ENCODE measurements at regions not wholly inside any gene's neighbourhood (a gene's known extent, or its start where the extent isn't known, plus 50 kb on each side); places are given as distances from the start of the nearest gene placed in this dataset.

DNA sequence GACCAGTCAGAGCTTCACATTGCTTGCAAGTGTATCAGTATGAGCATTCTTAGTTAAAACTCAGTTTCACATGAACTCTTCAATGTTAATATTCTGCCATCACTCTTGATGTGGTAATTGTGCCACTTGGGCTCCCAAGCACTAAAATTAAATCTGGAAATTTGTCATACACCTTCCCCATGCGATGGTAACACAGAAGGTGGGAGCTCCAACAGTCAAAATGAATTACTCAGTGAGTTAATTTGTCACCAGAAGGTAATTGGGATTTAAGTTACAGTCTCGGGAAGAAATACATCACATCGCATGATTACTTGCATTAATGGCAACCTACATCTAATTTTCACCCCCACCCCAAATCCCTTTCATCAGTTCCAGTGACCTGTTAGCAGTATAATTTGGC lies 376.5 kb upstream of the DAB1 start:
- H3K27me3 ChIP-seq (ENCODE audit: low read length) = no peaks in the 10 kb centered on the region
- H4K20me1 ChIP-seq (ENCODE audit: insufficient read depth, low read depth, low read length) = no peaks in the 10 kb centered on the region
- H3K9me2 ChIP-seq (replicated peaks; ENCODE audit: insufficient read depth, low read length) = no peaks in the 10 kb centered on the region
- H3K4me1 ChIP-seq (ENCODE audit: low read length) = no peaks in the 10 kb centered on the region
- H3K79me2 ChIP-seq (ENCODE audit: low read length) = no peaks in the 10 kb centered on the region
- H3K4me3 ChIP-seq (ENCODE audit: low read length) = no peak overlapping the region
- H3K4me2 ChIP-seq (ENCODE audit: low read depth, low read length, poor library complexity, severe bottlenecking) = no peak overlapping the region
- DNase-seq = no peak
- H3K9me3 ChIP-seq (ENCODE audit: low read length) = no peaks in the 10 kb centered on the region
- no peak overlapping the region for H2AFZ ChIP-seq (ENCODE audit: low read length)
- no peak overlapping the region for H3K9ac ChIP-seq (ENCODE audit: low read length)
- no peak overlapping the region for H3K27ac ChIP-seq (ENCODE audit: low read length)
- no peaks in the 10 kb centered on the region for H3K36me3 ChIP-seq (ENCODE audit: insufficient read depth, low read length)

GRCh38 chr1:57799490-57800115 lies 375.7 kb upstream of the DAB1 start:
- H3K27me3 ChIP-seq (ENCODE audit: low read length) = no peaks in the 10 kb centered on the region

DNA sequence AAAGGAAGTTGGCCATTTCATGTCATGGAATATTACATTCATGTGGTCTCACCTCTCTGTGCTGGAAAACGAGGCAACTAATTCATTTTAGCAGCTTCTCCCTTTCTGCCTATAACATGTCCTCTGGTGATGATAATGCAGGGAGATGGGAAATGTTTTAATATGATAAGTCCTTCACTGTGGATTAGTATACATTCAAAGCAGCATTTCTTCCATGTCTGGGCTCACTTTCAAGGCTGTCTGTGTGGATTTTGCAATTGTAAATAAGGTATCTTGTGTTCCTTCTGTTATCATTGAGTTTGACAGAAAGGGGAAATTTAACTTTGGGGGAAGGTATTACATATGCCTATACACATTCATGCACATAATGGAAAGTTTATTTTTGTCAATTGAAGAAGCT lies 374.7 kb upstream of the DAB1 start:
- Histone ChIP-seq H3K4me3 (ENCODE audit: low read length) (no peak overlapping the region), H3K4me1 (ENCODE audit: low read length) (no peaks in the 10 kb centered on the region), H3K9me2 (replicated peaks; ENCODE audit: insufficient read depth, low read length) (no peaks in the 10 kb centered on the region), H3K4me2 (ENCODE audit: low read depth, low read length, poor library complexity, severe bottlenecking) (no peak overlapping the region), H2AFZ (ENCODE audit: low read length) (no peak overlapping the region), H3K36me3 (ENCODE audit: insufficient read depth, low read length) (no peaks in the 10 kb centered on the region), H3K79me2 (ENCODE audit: low read length) (no peaks in the 10 kb centered on the region), H3K27ac (ENCODE audit: low read length) (no peak overlapping the region), H3K27me3 (ENCODE audit: low read length) (no peaks in the 10 kb centered on the region), H3K9me3 (ENCODE audit: low read length) (no peaks in the 10 kb centered on the region), H4K20me1 (ENCODE audit: insufficient read depth, low read depth, low read length) (no peaks in the 10 kb centered on the region), H3K9ac (ENCODE audit: low read length) (no peak overlapping the region)
- DNase-seq = no peak

More at GRCh38 chr1:57799490-57800115, 375.7 kb upstream of the DAB1 start:
- H3K4me3 ChIP-seq (ENCODE audit: low read length) = no peak overlapping the region
- DNase-seq = no peak
- no peak overlapping the region for H3K27ac ChIP-seq (ENCODE audit: low read length)
- no peak overlapping the region for H3K9ac ChIP-seq (ENCODE audit: low read length)
- no peaks in the 10 kb centered on the region for H3K9me2 ChIP-seq (replicated peaks; ENCODE audit: insufficient read depth, low read length)
- H4K20me1 ChIP-seq (ENCODE audit: insufficient read depth, low read depth, low read length) = no peaks in the 10 kb centered on the region
- no peaks in the 10 kb centered on the region for H3K4me1 ChIP-seq (ENCODE audit: low read length)
- H3K4me2 ChIP-seq (ENCODE audit: low read depth, low read length, poor library complexity, severe bottlenecking) = no peak overlapping the region
- no peaks in the 10 kb centered on the region for H3K36me3 ChIP-seq (ENCODE audit: insufficient read depth, low read length)
- H3K9me3 ChIP-seq (ENCODE audit: low read length) = no peaks in the 10 kb centered on the region
- no peak overlapping the region for H2AFZ ChIP-seq (ENCODE audit: low read length)
- no peaks in the 10 kb centered on the region for H3K79me2 ChIP-seq (ENCODE audit: low read length)

DNA sequence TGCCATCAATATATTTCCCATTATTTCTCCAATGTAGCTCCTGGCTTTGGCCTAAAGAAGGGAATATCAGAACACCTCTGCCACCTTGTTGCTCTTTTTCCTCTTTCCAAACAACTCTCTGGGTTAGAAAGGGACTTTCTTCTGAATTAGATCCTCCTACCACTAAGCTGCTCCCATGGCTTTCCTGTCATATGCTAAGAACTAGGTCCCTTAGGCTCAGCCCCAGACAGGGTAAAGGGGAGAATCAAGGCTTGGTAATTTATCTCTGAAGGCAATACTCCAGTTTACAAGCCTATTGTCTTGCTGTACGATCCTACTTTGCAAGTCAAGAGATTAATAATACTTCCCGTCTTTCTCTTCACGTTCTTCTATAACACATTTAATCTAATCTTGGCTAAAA lies 373.2 kb upstream of the DAB1 start:
- H4K20me1 ChIP-seq (ENCODE audit: insufficient read depth, low read depth, low read length) = no peaks in the 10 kb centered on the region
- no peaks in the 10 kb centered on the region for H3K36me3 ChIP-seq (ENCODE audit: insufficient read depth, low read length)
- H3K4me1 ChIP-seq (ENCODE audit: low read length) = no peaks in the 10 kb centered on the region
- no peak overlapping the region for H2AFZ ChIP-seq (ENCODE audit: low read length)
- no peak overlapping the region for H3K9ac ChIP-seq (ENCODE audit: low read length)
- H3K4me3 ChIP-seq (ENCODE audit: low read length) = no peak overlapping the region
- no peaks in the 10 kb centered on the region for H3K9me3 ChIP-seq (ENCODE audit: low read length)
- no peak overlapping the region for H3K4me2 ChIP-seq (ENCODE audit: low read depth, low read length, poor library complexity, severe bottlenecking)
- no peak overlapping the region for H3K27ac ChIP-seq (ENCODE audit: low read length)
- no peaks in the 10 kb centered on the region for H3K27me3 ChIP-seq (ENCODE audit: low read length)
- H3K9me2 ChIP-seq (replicated peaks; ENCODE audit: insufficient read depth, low read length) = 0 out of 2 replicates have a peak, but pooled peaks cover 3% of the 10 kb centered on the region
- DNase-seq = no peak
- H3K79me2 ChIP-seq (ENCODE audit: low read length) = no peaks in the 10 kb centered on the region

GRCh38 chr1:57796616-57797015 lies 372.8 kb upstream of the DAB1 start:
- no peak overlapping the region for H2AFZ ChIP-seq (ENCODE audit: low read length)
- no peak overlapping the region for H3K4me2 ChIP-seq (ENCODE audit: low read depth, low read length, poor library complexity, severe bottlenecking)
- no peak overlapping the region for H3K4me3 ChIP-seq (ENCODE audit: low read length)
- no peak overlapping the region for H3K9ac ChIP-seq (ENCODE audit: low read length)
- H4K20me1 ChIP-seq (ENCODE audit: insufficient read depth, low read depth, low read length) = no peaks in the 10 kb centered on the region
- no peak for DNase-seq
- 0 out of 2 replicates have a peak, but pooled peaks cover 3% of the 10 kb centered on the region for H3K9me2 ChIP-seq (replicated peaks; ENCODE audit: insufficient read depth, low read length)
- H3K36me3 ChIP-seq (ENCODE audit: insufficient read depth, low read length) = no peaks in the 10 kb centered on the region
- no peak overlapping the region for H3K27ac ChIP-seq (ENCODE audit: low read length)
- no peaks in the 10 kb centered on the region for H3K79me2 ChIP-seq (ENCODE audit: low read length)
- no peaks in the 10 kb centered on the region for H3K9me3 ChIP-seq (ENCODE audit: low read length)
- H3K4me1 ChIP-seq (ENCODE audit: low read length) = no peaks in the 10 kb centered on the region
- no peaks in the 10 kb centered on the region for H3K27me3 ChIP-seq (ENCODE audit: low read length)

- Histone ChIP-seq H3K9me3 (ENCODE audit: low read length) (no peaks in the 10 kb centered on the region), H3K9ac (ENCODE audit: low read length) (no peak overlapping the region), H3K4me1 (ENCODE audit: low read length) (no peaks in the 10 kb centered on the region), H3K36me3 (ENCODE audit: insufficient read depth, low read length) (no peaks in the 10 kb centered on the region), H3K9me2 (replicated peaks; ENCODE audit: insufficient read depth, low read length) (0 out of 2 replicates have a peak, but pooled peaks cover 3% of the 10 kb centered on the region), H3K4me2 (ENCODE audit: low read depth, low read length, poor library complexity, severe bottlenecking) (no peak overlapping the region), H3K4me3 (ENCODE audit: low read length) (no peak overlapping the region), H2AFZ (ENCODE audit: low read length) (no peak overlapping the region), H4K20me1 (ENCODE audit: insufficient read depth, low read depth, low read length) (no peaks in the 10 kb centered on the region), H3K27ac (ENCODE audit: low read length) (no peak overlapping the region), H3K27me3 (ENCODE audit: low read length) (no peaks in the 10 kb centered on the region), H3K79me2 (ENCODE audit: low read length) (no peaks in the 10 kb centered on the region)
- no peak for DNase-seq
Measured at GRCh38 chr1:57795886-57796285, 372.0 kb upstream of the DAB1 start.

- Histone ChIP-seq H3K4me3 (ENCODE audit: low read length) (no peak overlapping the region), H3K79me2 (ENCODE audit: low read length) (no peaks in the 10 kb centered on the region), H3K9me3 (ENCODE audit: low read length) (no peaks in the 10 kb centered on the region), H3K4me2 (ENCODE audit: low read depth, low read length, poor library complexity, severe bottlenecking) (no peak overlapping the region), H3K36me3 (ENCODE audit: insufficient read depth, low read length) (no peaks in the 10 kb centered on the region), H2AFZ (ENCODE audit: low read length) (no peak overlapping the region), H4K20me1 (ENCODE audit: insufficient read depth, low read depth, low read length) (no peaks in the 10 kb centered on the region), H3K9me2 (replicated peaks; ENCODE audit: insufficient read depth, low read length) (0 out of 2 replicates have a peak, but pooled peaks cover 3% of the 10 kb centered on the region), H3K27me3 (ENCODE audit: low read length) (no peaks in the 10 kb centered on the region), H3K4me1 (ENCODE audit: low read length) (no peaks in the 10 kb centered on the region), H3K9ac (ENCODE audit: low read length) (no peak overlapping the region), H3K27ac (ENCODE audit: low read length) (no peak overlapping the region)
- DNase-seq = no peak
Measured at GRCh38 chr1:57794078-57794477, 370.2 kb upstream of the DAB1 start.

DNA sequence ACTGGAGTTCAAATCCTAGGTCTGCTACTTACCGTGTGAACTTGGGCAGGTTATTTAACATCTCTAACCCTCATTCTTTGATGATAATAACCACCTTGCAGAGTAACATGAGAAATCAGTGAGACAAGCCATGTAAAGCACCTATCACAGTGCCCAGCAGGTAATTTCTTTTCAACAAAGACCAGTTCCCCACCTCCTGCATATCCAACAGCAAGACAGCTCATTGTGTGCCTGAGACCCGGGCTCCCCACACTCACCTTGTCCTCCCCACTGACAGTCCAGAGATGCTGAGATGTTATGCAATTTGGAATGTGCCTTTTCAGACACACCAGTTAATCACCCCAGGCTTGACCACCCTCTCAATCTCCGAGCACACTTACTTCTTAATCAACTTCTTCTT lies 367.6 kb upstream of the DAB1 start:
- H3K79me2 ChIP-seq (ENCODE audit: low read length) = no peaks in the 10 kb centered on the region
- H2AFZ ChIP-seq (ENCODE audit: low read length) = no peak overlapping the region
- no peaks in the 10 kb centered on the region for H4K20me1 ChIP-seq (ENCODE audit: insufficient read depth, low read depth, low read length)
- peaks cover 2% of the 10 kb centered on the region; the same call in 1 of the 2 replicates for H3K27me3 ChIP-seq (ENCODE audit: low read length)
- no peak for DNase-seq
- H3K9me2 ChIP-seq (replicated peaks; ENCODE audit: insufficient read depth, low read length) = 0 out of 2 replicates have a peak, but pooled peaks cover 3% of the 10 kb centered on the region
- H3K4me2 ChIP-seq (ENCODE audit: low read depth, low read length, poor library complexity, severe bottlenecking) = no peak overlapping the region
- H3K27ac ChIP-seq (ENCODE audit: low read length) = no peak overlapping the region
- no peaks in the 10 kb centered on the region for H3K9me3 ChIP-seq (ENCODE audit: low read length)
- no peak overlapping the region for H3K4me3 ChIP-seq (ENCODE audit: low read length)
- H3K4me1 ChIP-seq (ENCODE audit: low read length) = no peaks in the 10 kb centered on the region
- no peaks in the 10 kb centered on the region for H3K36me3 ChIP-seq (ENCODE audit: insufficient read depth, low read length)
- H3K9ac ChIP-seq (ENCODE audit: low read length) = no peak overlapping the region
